Muscle layer of colon (tissue), 2 donors: ENCODE measurements at regions not wholly inside any gene's neighbourhood (a gene's known extent, or its start where the extent isn't known, plus 50 kb on each side); places are given as distances from the start of the nearest gene placed in this dataset.
"Not testable (repeated sequence)": the region's sequence is repeated elsewhere in the genome, so short reads cannot be mapped to it uniquely, and the experiment has no call there.

Source experiments
- H3K27ac ChIP-seq: one replicate; pipeline ENCODE4 v1.7.0; 2013; ENCODE audit warnings: low read depth, mild to moderate bottlenecking, low read length, moderate library complexity
- H3K27me3 ChIP-seq, 2 donors: one replicate each; pipeline ENCODE4 v1.7.0; 2013; ENCODE audit warnings: low read length in 2 of 2, mild to moderate bottlenecking in 2 of 2; ENCODE audit not compliant: insufficient read depth in 2 of 2, control insufficient read depth in 1 of 2
- H3K36me3 ChIP-seq: one replicate; pipeline ENCODE4 v1.7.0; 2013; ENCODE audit warnings: mild to moderate bottlenecking, low read length; ENCODE audit not compliant: insufficient read depth
- H3K4me1 ChIP-seq: one replicate; pipeline ENCODE4 v1.7.0; 2013; ENCODE audit warnings: mild to moderate bottlenecking, low read length; ENCODE audit not compliant: insufficient read depth
- H3K4me3 ChIP-seq, 2 donors: one replicate each; pipeline ENCODE4 v1.7.0; 2013; ENCODE audit warnings: low read length in 2 of 2, low read depth in 1 of 2, mild to moderate bottlenecking in 1 of 2, moderate library complexity in 1 of 2
- H3K9ac ChIP-seq: one replicate; pipeline ENCODE4 v1.7.0; 2013; ENCODE audit warnings: low read length
- H3K9me3 ChIP-seq: one replicate; pipeline ENCODE4 v1.7.0; 2013; ENCODE audit warnings: mild to moderate bottlenecking, low read length
- donor health status: abdominal sarcoma.
- donor health status: Adenocarcinoma of cecum.

DNA sequence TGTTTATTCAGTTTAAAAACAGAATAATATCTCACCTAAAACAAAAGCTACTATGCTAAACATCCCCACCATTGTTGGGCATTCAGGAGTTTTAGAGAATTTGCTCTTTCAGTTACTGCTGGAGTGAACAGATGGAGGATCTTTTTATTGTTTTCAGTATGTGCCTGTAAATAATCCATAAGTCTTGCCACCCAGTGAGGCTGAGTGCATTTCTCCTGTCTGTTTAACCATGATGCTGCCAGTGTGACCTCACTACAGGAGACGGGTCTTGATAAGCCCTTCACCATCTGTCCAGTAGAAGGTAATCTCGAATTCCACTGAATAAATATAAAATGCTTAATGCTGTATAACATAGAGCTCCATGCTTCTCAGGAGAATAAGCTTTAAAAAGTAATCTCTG is 430.9 kb downstream of the POM121L12 start:
- Histone ChIP-seq H3K4me1 (no peaks in the 10 kb centered on the region), H3K36me3 (no peaks in the 10 kb centered on the region), H3K9ac (no peak overlapping the region), H3K27me3 (no peaks in the 10 kb centered on the region), H3K9me3 (no peaks in the 10 kb centered on the region), H3K4me3 (no peak overlapping the region), H3K27ac (no peak overlapping the region)

DNA sequence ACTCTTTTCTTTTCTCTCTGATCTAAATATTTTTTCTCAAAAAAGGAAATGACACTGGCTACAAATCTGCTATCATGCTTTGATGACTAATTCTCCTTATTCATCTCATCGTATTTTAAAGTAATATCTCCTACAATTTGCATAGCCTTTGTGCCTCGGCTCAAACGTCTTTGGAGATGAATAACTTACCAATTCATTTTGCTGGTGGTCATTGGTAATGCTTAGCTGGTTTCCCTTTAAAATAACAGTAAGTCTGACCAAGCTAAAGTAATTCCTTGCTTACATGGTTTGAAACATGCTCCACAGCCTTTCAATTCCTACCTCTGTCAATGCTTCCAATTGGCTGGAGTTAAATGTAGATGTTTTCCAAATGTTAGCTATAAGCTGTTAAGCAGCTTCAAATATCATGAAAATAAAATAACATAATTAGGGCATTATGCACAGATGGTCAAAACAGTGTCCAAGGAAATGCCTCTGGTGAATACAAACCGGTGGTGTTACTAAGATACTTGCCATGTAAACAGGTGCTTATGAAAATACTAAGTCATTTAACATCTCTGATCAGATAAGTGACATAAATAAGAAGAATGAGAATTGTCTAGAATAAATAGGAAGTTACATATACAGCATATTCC is 435.0 kb downstream of the POM121L12 start:
- H3K9me3 ChIP-seq = no peaks in the 10 kb centered on the region
- H3K9ac ChIP-seq = no peak overlapping the region
- H3K4me3 ChIP-seq = no peak overlapping the region
- no peaks in the 10 kb centered on the region for H3K4me1 ChIP-seq
- H3K36me3 ChIP-seq = no peaks in the 10 kb centered on the region
- no peak overlapping the region for H3K27ac ChIP-seq
- no peaks in the 10 kb centered on the region for H3K27me3 ChIP-seq

DNA sequence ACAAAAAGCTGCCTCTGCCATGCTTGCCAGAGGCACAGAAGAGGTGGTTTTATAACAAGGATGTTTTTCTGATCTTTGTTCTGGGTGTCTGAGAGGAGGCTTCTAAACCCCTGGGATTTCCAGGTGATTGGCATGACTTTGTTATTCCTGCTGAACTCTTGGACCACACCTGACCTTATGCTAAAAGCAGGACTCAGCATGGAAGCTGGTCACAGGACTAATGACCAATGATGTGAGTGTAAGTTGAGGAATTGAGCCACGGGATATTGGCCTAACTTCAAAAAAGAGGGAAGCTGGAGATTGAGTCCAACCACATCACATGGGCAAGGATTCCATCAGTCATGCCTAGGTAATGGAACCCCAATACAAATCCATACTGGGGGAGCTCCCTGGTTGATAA is 437.9 kb downstream of the POM121L12 start:
- no peaks in the 10 kb centered on the region for H3K27me3 ChIP-seq
- H3K9me3 ChIP-seq = no peaks in the 10 kb centered on the region
- H3K4me3 ChIP-seq = no peak overlapping the region
- H3K4me1 ChIP-seq = no peaks in the 10 kb centered on the region
- no peak overlapping the region for H3K27ac ChIP-seq
- no peak overlapping the region for H3K9ac ChIP-seq
- H3K36me3 ChIP-seq = no peaks in the 10 kb centered on the region

DNA sequence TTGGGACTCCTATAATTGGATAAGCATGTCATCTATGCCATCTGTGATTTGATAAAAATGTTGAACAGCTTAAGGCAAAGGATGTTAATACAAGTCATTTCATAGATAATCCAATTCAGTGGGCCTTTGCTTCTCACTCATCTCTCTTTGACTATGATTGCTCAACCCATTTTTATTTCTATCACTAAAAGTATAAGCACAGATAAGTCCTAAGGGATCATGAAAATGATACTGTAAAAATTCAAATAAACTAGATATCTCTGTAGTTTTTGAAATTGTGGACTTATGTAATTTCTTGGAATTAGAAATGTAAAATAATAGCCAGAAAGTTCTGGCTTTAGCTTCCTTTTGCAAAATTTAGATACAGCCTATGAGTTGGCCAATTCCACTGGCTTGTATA is 440.3 kb downstream of the POM121L12 start:
- no peaks in the 10 kb centered on the region for H3K36me3 ChIP-seq
- H3K9me3 ChIP-seq = no peaks in the 10 kb centered on the region
- H3K4me3 ChIP-seq = no peak overlapping the region
- H3K27me3 ChIP-seq = no peaks in the 10 kb centered on the region
- H3K9ac ChIP-seq = no peak overlapping the region
- H3K4me1 ChIP-seq = no peaks in the 10 kb centered on the region
- no peak overlapping the region for H3K27ac ChIP-seq

DNA sequence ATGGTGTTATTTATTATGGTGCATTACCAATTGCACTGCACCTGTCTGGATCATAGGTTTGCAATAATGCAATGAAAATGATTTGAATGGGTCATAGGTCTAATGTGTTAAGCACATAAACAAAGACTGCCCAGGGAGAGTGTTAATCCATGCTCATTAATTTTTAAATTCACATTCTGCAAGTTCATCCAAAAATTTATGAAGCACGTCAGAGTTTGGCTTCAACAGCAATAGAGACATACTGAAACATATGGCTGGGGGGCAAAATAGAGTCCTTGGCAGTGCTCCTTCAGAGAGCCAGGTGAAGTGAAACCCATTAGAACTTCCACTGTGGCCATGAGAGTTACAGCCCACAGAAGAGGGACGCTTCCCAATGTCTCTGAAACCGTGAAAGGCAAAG is 441.1 kb downstream of the POM121L12 start:
- Histone ChIP-seq H3K4me1 (no peaks in the 10 kb centered on the region), H3K27me3 (no peaks in the 10 kb centered on the region), H3K4me3 (no peak overlapping the region), H3K36me3 (no peaks in the 10 kb centered on the region), H3K9me3 (no peaks in the 10 kb centered on the region), H3K27ac (no peak overlapping the region), H3K9ac (no peak overlapping the region)

DNA sequence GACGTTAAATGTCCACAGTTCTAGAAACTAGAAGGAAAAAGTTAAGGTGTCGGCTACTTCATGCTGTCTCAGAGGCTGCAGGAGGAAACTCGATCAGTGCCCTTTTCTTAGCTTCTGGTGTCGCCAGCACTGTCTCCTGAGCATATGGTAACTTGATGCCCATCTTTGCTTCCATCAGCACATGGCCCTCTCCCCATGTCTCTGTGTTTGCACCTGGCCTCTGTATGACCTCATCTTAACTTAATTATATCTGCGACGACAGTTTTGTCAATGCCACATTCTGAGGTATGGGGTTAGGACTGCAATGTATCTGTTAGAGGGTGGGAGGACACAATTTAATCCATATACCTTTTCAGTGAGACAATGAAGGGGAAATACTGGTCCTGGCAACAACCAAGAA is 449.9 kb downstream of the POM121L12 start:
- no peak overlapping the region for H3K27ac ChIP-seq
- H3K36me3 ChIP-seq = no peaks in the 10 kb centered on the region
- no peak overlapping the region for H3K9ac ChIP-seq
- no peaks in the 10 kb centered on the region for H3K4me1 ChIP-seq
- H3K27me3 ChIP-seq = no peaks in the 10 kb centered on the region
- H3K4me3 ChIP-seq = no peak overlapping the region
- no peaks in the 10 kb centered on the region for H3K9me3 ChIP-seq

DNA sequence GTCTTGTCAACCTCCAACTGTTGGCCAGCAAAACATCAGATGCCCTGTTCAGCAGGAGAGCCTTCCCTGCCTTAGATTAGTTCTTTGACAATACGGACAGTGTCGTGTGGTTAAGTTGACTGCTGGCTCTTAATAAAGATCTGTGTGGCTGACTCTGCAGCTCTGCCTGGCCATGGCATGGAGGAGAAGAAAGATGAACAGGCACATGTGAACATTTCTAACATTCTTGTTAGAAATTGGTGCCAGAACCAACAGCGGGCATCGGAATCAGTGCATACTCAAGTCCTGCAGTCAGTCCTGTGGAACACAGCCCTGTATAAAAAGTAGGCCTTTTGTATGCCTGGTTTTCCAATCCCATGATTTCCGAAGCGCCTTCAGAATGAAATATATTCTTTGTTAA is 455.6 kb downstream of the POM121L12 start:
- no peak overlapping the region for H3K4me3 ChIP-seq
- H3K9me3 ChIP-seq = no peaks in the 10 kb centered on the region
- H3K36me3 ChIP-seq = no peaks in the 10 kb centered on the region
- no peak overlapping the region for H3K27ac ChIP-seq
- H3K9ac ChIP-seq = no peak overlapping the region
- no peaks in the 10 kb centered on the region for H3K4me1 ChIP-seq
- no peaks in the 10 kb centered on the region for H3K27me3 ChIP-seq

DNA sequence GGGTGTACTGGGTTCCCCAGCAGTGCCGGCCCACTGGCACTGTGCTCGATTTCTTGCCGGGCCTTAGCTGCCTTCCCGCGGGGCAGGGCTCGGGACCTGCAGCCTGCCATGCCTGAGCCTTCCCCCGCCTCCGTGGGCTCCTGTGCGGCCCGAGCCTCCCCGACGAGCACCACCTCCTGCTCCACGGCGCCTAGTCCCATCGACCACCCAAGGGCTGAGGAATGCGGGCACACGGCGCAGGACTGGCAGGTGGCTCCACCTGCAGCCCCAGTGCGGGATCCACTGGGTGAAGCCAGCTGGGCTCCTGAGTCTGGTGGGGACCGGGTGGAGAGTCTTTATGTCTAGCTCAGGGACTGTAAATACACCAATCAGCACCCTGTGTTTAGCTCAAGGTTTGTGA is 459.7 kb downstream of the POM121L12 start:
- H3K9ac ChIP-seq, H3K9me3 ChIP-seq, H3K4me3 ChIP-seq, H3K27me3 ChIP-seq, H3K4me1 ChIP-seq, H3K36me3 ChIP-seq, H3K27ac ChIP-seq: not testable (repeated sequence)

DNA sequence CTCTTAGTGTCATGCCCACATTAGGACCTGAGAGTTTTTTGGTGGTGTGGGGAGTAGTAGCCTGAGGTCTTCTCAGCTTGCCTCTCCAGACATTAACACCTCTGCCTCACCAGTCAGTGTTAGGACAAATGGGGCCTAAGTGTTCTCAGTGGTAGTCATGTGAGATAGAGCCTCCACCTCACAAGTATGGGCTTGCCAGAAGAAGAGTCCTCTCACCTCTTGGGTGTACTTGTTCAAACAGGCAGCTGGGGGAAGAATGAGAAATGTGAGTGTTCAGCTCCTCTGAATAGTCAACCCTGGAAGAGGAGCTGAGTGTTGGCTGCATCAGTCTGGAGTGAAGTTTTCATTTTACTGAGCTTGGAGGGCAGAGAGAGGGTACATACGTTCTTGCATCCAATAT is 464.6 kb downstream of the POM121L12 start:
- no peaks in the 10 kb centered on the region for H3K36me3 ChIP-seq

DNA sequence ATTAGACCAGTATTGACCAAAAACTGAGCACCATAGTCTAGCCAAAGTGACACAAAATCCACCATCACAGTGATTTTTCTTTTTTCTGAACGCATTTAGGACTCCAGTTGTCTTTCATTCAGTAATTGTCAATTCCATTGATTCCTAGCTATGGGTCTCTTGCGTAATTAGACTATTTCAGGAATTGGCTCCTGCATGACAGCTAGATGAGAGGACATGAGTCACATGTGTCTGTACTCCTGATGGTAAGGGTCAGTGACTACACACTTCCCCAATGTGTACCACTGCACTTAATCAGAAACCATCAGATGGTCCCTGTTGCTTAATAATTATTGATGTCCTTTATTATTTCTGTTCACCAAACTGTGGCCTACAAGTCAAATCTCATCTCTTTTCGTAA is 469.5 kb downstream of the POM121L12 start:
- Histone ChIP-seq H3K27me3 (no peaks in the 10 kb centered on the region), H3K36me3 (no peaks in the 10 kb centered on the region), H3K27ac (no peak overlapping the region), H3K4me1 (no peaks in the 10 kb centered on the region), H3K4me3 (no peak overlapping the region), H3K9me3 (no peaks in the 10 kb centered on the region), H3K9ac (no peak overlapping the region)

More for the DNA sequence above, 464.6 kb downstream of the POM121L12 start:
- Histone ChIP-seq H3K4me1 (no peaks in the 10 kb centered on the region), H3K9ac (no peak overlapping the region), H3K27ac (no peak overlapping the region), H3K9me3 (no peaks in the 10 kb centered on the region), H3K27me3 (no peaks in the 10 kb centered on the region), H3K4me3 (no peak overlapping the region)

DNA sequence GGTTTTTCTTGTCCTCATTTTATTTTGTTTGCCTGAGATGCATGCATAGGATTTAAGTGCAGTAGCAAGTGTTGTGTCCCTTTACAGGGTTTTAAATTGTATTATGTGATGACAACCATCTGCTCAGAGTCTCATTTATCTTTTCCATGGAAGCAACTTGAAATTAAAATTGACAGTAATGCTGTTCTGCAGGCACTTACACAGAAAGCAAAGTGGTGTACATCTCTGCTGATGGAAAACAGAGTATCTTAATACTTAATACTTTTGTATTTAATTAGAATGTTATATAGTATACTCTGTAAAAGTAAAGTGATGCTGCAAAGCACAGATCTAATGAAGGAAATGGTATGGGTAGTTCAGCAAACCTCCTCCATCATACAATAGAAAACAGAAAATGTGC is 482.9 kb downstream of the POM121L12 start:
- H3K36me3 ChIP-seq = no peaks in the 10 kb centered on the region
- H3K27ac ChIP-seq = no peak overlapping the region
- H3K4me1 ChIP-seq = no peaks in the 10 kb centered on the region
- H3K9me3 ChIP-seq = no peaks in the 10 kb centered on the region
- no peaks in the 10 kb centered on the region for H3K27me3 ChIP-seq
- no peak overlapping the region for H3K4me3 ChIP-seq
- H3K9ac ChIP-seq = no peak overlapping the region

DNA sequence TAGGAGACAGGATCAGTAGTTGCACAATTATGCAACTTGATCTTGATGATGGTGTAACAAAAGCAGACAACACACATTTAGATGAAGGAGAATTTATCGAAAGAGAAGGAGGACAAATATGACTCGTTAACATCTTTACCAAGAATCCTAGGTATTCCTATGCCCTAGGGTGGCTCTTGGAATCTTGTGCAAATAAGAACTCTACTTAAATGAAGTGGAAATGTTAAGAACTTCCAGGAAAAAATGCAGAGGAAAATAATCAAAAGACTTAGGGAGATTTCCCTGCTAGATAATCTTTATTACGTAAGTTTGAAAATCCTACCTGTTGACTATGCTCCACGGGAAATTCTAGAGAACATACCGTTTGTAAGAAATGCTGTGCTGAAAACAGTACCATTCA is 485.4 kb downstream of the POM121L12 start:
- H3K4me1 ChIP-seq = no peaks in the 10 kb centered on the region
- no peak overlapping the region for H3K27ac ChIP-seq
- no peaks in the 10 kb centered on the region for H3K27me3 ChIP-seq
- no peak overlapping the region for H3K9ac ChIP-seq
- no peak overlapping the region for H3K4me3 ChIP-seq
- H3K9me3 ChIP-seq = no peaks in the 10 kb centered on the region
- H3K36me3 ChIP-seq = no peaks in the 10 kb centered on the region
